Activated CD8-positive, alpha-beta memory T cell treated with anti-CD3 and anti-CD28 coated beads, Interleukin-2, amount 50 U/mL, for 24 hours (primary cell): ENCODE measurements at regions not wholly inside any gene's neighbourhood (a gene's known extent, or its start where the extent isn't known, plus 50 kb on each side); places are given as distances from the start of the nearest gene placed in this dataset.

Experiments
- DNase-seq: peaks from one replicate; pipeline ENCODE4 v3.0.0-alpha.2; 2020; ENCODE audit errors: extremely low read depth

DNA sequence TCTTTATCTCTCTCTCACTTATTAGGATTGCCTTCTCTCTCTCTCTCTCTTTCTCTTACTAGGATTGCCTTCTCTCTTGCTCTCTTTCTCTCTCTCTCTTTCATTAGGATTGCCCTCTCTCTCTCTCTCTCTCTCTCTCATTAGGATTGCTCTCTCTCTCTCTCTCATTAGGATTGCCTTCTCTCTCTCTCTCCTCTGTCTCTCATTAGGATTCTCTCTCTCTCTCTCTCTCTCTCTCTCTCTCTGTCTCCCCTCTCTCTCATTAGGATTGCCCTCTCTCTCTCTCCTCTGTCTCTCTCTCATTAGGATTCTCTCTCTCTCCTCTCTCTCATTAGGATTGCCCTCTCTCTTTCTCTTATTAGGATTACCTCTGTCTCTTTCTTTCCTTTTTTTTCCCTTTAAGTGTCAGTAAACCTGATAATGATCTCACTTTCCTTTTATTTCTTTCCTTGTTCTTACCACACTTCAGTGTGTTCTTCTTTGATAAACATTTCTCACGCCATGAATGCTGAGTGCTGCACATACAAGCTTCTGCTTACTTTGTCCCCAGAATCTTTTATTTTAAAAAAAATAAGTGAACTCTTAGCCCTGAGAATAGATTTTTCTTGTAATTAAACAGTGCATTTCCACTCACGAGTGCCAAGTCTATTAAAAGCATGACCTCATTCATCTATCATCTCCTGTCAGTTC, 243.4 kb upstream of the TBC1D5 start:
- DNase-seq: no peak

DNA sequence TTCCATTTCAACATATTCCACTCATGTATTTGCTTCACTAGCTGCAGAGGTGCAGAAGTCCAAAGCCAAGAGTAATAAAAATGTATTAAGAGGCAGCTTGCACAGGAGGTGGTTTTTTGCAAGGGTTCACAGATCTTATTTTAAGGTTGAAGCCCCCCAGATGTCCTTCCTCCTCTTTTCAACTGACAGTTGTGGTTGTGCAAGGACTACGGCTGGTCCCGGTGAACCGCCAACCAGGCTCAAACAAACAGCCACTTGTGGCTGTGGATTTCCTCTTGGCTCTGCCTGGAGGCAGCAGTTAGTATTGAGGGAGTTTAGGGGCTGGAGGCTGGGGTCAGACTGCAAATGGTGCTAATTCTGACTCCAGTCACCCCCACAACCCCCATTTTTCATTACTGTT, 240.7 kb upstream of the TBC1D5 start:
- DNase-seq: no peak

DNA sequence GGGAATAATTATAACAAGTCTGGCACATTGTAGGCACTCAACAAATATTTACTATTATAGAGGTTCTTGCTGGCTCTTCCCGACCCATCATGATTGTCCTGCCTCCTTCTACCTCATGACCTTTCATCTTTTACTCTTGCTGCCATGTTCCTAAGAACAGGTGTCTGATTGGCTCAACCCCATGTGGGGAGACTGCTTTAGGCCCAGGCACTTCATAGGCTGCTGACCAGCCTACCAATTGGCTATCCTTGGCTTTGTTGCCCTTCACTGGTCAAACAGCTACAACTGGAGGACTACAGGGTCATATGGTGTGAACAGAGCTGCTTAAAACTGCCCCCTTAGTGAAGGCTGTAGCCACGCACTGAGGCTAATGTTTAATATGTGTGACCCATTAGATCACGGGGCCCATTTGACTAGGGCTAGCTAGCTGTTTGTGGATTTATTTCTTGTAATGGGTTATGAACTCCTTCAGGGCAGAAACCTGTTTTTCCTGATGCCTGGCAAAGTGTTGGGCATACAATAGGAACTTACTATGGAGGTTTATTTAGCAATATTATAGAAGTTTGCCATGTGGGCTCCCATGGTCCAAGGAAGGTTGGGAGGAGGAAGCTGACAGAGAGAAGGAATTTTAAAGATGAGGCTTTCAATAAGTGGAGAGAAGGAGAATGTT, 239.9 kb upstream of the TBC1D5 start:
- no peak for DNase-seq

DNA sequence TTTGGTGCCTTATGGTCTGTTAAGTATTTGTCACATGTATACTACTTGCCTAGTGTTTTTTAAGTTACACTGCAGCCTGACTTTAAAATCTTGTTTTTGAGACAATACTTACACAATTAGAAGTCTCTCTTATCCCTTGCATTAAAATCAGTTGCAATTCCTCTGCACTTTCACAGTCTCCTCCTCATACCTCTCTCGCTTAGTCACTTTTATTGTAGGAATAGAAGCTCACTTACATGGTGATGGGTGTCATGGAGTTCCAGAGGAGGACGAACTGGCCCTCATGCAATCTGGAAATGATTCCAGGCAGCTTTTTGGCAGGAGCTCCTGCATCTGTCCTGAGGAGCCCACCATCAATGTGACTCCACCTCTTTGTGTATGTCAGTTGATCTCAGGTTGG, 238.4 kb upstream of the TBC1D5 start:
- DNase-seq: no peak

DNA sequence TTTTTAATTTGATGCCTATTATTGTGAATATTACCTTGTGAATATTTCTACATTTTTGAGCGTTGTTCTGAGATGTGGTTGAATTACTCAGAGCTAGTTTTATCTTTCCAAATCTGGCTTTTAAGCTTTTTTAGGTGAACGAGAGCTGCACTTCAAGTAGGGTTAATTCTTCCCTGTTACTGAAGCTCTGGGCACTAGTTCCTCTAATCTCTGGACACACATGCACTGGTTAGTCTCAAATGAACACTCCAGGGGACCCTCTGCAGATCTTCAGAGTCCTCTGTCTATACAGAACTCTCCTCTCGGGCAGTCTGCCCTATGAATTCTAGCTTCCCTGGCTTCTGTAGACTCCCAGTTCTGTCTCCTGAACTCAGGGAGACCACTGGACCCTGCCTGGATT, 237.5 kb upstream of the TBC1D5 start:
- DNase-seq: no peak

DNA sequence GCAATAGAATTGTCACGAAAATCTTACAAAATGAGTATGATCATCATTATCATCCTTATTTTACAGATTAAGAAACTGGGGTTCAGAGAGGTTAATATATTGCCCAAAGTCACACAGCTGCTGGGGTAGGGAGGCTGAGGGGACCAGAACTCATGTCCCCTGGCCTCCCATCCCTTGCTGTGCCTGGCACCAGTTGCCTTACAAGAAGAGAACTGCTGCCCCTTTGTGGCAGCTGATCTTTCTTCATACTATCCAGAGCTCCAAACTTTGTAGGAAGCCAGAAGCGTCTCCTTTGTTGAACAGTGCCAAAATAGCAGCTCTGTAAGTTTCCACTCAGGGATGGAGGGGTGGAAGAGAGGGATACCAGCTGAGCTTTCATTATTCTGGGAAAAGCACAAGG, 236.8 kb upstream of the TBC1D5 start:
- DNase-seq: no peak

DNA sequence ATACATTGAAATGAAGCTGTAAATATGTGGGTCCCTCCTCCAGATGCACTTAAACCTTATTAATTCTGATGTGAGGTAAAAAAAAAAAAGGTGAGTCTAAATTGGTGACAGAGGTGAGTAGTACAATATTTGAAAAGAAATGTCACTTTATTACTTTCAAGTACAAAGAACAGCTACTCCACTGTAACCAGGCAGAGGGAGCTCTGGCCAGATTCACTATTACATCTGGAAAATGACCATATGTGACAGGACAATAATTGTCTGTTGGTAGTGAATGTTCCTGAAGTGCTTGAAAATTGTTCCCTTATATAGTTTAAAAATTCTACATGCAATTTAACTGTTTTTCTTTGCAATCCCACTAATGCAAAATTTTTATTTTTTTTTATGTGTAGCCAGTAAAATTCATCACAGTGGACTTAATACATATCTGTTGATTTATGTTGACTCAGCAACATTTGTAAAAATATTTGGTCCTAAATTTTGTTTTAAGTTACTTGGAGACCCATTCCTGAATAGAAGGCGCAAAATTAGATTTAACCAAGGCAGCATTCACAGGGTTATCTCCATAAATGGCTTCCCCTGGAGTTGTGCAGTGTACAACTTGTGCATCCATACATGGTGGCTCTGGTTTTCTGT, 231.9 kb upstream of the TBC1D5 start:
- DNase-seq: no peak

DNA sequence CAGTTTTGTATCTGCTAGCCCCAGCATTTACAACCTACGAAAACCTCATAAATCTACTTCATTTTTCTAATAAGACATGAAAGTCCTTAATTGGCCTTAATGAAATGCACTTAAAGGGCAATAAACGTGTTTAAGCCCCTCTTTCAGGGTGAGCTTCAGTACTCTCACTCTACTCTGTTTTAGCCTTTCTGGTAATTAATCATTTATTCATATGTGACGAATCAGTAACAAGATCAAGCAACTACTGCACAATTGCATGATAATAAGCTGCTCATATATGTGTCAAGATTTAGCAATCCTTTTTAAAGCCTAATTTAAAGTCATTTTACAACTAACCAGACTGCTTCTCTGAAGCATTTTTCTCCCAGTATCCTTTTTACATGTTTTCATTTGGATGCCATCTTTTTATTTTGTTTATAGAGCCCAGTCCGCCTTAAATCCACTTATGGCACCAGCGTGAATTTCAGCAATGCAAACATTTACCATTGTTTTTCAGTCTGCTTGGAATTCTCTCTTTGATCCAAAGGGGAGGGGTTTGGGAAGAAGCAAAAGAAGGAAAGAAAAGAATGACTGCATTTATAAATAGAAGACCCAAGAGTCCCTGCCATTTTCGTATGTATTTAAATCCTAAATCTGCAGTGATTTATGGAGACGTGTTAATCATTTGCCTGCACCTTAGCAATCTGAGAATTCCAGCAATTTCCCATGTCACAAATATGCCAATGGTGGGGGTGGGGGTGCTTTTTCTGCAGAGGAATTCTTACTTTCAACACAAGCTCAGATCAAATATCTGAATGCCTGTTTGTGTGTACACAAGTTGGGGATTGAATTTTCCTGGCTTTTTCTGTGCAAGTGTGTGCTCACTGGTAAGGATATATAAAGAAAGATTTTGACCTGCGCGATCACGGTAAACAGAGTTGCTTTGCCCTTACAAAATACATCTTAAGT, 230.8 kb upstream of the TBC1D5 start:
- no peak for DNase-seq

DNA sequence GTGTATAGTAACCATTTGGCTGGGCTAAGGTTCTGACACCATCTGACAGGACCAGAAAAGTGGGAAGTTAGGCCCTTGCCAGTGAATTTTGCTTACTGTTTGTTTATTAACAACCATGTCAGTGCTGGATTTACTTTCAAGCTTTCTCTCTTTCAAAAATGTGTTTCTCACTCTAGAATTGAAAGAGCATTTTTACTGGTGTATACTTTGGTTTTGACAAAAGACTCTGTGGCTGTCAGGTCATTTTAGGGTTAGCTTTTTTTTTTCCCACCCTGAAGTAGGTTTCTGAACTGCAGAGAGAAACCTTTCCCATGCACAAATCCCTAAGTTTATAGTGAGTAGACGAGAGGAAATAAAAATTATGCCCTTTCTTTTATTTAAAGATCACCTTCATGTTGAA, 230.0 kb upstream of the TBC1D5 start:
- DNase-seq: no peak

DNA sequence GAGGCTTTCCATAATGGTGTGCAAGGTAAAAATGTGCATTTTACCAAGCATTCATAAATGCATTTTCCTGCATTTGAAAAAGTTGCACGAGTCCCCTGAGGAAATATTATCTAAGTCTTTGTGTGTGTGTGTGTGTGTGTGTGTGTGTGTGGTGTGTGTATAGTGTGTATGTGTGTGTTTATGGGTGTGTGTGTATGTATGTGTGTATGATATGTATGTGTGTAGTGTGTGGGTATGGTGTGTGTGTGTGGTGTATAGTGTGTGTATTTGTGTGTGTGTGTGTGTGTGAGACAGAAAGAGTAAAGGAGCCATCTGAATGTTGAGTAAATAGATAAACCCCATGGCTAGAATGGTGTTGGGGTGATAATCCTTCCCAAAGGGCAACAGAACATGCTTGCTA, 229.6 kb upstream of the TBC1D5 start:
- DNase-seq: no peak

DNA sequence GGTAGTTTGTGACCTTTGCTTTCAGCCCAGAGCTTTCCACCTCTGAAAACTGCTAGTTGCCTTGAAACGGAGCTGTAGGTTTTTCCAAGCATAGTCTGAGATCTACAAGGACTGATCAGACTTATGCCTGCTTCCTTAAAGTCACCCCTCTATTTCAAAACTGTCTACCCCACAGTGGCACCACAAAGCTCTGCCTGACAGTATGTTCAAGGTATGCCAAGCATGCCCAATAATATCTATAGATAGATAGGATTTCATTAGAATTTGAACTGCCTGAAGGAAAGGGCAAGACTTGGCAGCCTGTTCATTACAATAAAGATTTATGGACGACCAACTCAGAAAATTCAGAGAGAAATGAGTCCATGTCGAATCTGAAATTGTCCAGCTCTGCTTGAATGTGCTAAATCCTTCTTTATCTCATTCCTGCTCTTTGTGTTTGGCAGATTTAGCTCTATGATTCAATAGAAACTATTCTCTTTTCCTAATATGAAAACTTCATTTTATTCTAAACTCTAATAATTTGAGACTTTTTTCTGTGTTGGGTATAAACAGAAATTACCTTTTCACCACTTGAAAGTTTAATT, 227.6 kb upstream of the TBC1D5 start:
- no peak for DNase-seq

DNA sequence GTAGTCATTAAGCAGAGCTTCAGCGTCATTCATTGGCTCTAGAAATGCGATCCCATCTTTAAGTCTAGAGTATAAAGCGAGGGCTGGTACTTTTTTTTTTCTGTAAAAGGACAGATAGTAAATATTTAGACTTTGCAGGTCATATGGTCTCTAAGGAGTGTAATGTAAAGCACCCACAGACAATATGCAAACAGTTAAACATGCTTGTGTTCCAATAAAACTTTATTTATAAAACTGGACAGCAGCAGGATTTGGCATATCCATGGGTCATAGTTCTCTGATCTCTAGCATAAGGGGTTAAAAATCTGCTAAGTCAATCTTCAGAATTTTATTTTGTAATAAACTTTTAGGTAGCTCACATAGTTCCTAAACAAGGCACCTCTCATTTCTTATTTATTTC, 226.8 kb upstream of the TBC1D5 start:
- no peak for DNase-seq

DNA sequence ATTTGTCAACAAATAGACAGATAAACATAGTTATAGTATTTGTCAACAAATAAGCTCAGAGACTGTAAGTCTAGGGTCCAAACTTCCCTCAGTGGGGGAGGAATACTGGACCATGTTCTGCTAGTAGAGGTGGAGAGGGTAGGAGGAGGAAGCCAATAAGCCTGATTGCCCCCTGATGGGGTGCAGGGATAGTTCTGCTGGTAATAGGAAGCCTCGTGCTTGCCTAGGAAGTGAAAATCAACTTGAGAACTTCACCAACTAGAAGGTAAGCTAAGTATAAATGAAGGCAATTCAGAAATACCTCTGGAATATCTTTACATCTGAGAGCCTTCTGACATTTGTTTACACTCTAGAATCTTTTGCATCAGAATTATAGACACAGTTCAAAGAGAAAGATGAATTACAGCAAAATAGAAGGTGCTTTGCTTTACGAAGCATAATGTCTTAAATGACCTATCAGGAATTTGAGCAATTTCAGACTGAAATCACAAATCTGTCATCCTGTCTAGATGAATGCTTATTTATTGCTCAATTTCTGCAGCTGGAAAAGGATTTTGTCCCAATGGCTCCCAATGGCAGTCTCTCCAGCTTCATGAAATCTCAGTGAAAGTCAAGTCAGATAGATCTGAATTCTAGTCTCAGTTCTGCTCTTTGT, 225.6 kb upstream of the TBC1D5 start:
- no peak for DNase-seq

DNA sequence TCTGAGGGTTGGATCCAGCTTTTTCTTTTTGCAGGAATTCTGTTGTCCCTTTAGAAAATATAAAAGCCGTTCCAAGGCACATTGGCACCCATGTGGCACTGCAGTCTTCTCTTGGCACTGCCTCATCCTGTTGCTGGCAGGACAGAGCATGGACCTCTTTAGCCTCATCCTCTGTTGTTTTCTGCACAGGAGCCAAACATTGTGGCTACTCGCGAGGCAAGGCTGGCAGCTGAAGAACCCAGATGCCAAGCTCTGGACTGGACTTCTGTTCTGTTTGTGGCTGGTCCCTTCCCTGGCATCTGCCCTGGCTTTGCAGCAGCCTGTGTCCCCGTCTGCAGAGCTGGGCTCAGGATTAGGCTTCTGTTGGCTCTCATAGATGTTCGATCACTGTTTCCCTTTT, 224.7 kb upstream of the TBC1D5 start:
- no peak for DNase-seq

DNA sequence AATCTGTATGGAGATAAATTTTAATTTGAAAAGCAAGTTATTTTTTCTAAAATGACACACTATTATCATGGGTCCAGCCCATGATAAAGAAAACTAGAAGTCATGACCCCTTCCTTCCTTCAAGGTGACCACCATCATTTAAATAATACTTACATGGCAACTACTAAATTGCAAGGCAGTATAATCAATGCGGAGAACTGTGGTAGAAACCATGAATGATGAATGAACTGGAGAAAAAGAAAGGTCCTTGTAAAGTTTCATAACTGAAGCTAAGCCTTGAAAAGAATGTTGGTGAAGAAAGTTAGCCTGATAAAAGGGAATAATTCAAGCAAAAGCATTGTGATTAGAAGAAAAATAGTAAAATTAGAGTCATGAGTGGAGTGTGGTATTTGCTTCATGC, 222.9 kb upstream of the TBC1D5 start:
- DNase-seq: no peak

DNA sequence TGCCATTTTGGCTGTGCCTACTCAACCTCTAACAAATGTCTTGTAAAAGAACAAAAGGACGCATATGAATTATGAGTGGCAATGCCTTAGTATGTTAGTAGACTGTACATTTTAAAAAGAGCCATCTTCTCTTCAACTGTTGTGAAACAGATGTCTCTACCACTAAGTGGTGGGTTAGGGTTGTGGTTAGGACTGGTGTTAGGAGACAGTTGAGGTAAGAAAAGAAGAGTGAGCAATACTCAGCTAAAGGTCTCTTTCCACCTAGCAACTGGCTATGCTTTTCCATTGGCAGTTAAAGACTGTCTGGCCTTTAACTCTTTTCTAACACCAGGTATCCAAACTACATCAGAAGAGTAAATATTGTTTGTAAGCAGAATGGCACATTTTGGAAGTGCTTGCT, 221.7 kb upstream of the TBC1D5 start:
- DNase-seq: no peak

DNA sequence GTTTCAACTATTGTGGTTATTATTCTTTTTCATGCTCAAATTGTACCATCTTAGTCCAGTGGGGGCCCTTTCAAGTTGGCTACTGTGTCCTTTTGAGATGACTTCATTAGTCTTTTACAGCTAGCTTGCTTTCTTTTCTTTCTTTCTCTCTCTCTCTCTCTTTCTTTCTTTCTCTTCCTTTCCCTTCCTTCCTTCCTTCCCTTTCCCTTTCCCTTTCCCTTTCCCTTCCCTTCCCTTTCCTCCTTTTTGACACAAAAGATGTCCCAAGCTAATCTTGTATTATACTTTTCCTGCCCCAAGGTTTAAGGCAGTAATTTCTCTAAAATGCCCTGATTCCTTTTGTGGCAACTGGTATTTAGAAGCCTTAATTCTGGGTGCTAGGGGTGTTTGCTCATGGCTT, 213.0 kb upstream of the TBC1D5 start:
- DNase-seq: no peak

DNA sequence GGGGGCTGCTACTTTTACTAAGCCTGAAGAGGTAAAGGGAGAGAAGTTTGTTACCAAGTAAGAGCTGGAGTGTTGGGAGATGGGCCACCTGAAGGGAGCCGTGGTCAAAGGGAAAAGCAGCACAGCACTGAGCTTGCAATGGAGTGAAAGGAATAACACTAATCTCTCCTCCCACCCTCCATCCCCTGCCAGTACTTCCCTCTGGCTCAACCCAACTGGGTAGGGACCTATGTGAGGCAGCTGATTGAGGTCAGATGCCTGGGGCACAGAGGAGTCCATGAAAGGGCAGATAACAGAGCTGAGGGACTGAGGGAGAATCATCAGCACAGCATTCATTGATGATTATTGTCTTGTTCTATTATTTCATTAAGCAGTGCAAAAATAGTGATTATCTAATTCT, 212.4 kb upstream of the TBC1D5 start:
- no peak for DNase-seq

DNA sequence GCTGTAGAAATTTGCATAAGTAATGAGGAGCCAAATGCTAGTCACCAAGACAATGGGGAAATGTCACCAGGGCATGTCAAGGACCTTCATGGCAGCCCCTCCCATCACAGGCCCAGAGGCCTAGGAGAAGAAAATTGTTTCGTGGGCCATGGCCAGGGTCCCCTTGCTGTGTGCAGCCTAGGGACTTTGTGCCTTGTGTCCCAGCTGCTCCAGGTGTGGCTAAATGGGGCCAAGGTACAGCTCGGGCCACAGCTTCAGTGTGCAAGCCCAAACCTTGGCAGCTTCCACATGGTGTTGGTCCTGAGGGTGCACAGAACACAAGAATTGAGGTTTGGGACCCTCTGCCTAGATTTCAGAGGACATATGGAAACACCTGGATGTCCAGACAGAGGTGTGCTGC, 208.8 kb upstream of the TBC1D5 start:
- no peak for DNase-seq

DNA sequence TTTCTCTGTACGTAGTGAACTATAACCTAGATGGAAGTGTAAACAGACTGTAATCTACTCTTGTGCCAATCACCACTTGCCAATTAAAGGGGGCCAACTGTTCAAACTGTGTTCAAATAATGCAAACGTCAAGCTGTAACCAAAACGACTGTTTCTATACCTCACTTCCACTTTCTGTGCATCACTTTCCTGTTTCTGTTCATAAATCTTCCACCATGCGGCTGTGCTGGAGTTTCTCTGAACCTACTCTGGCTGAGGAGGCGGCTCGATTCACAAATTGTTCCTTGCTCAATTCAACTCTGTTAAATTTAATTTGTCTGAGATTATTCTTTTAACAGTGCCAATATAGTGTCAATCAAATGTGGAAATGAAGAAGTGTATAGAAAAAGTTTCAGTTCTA, 206.7 kb upstream of the TBC1D5 start:
- no peak for DNase-seq

DNA sequence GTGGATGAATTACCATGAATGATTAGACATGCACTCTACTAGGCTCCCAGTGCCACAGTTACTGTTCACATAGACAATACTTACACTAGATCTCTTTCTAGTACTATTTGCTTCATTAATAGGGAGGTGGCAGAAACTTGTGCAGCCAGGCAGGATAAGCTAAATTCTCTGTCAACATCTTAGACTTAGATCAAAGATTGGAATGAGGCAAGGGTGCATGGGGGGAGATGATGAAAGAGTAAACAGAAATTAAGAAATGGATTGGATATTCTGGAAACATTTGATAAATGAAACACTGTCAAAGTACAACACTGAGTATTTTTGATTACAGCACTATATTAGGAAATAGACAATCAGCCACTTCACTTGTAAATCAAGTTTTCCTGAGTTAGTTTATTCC, 205.4 kb upstream of the TBC1D5 start:
- no peak for DNase-seq
